ENCODE measurements at regions not wholly inside any gene's neighbourhood (a gene's known extent, or its start where the extent isn't known, plus 50 kb on each side); places are given as distances from the start of the nearest gene placed in this dataset.

GRCh38 chr2:133829450-133830020 lies 261.3 kb upstream of the NCKAP5 start:
- Histone ChIP-seq H3K36me3 (no peaks in the 10 kb centered on the region), H3K4me3 (no peak overlapping the region), H3K27ac (no peak overlapping the region), H3K27me3 (no peaks in the 10 kb centered on the region), H3K4me1 (no peaks in the 10 kb centered on the region), H3K9me3 (no peaks in the 10 kb centered on the region)
- DNase-seq, result no peak
- in situ Hi-C loops (cut with MboI; ENCODE audit: low pct_ligation_motif_present in 1 of 4, low pct_unique_long_range_greater_than_20kb in 1 of 4, low sequenced_read_pairs in 3 of 4) (loop anchor here in 1 of 4 donors (25.0 kb wide), 1 partner anchor 1292 kb away; no protein-coding TSS in a partner anchor), intact Hi-C loops (cut with DNase I; ENCODE audit: low total_unique reads) (no loop called here)
- WGBS, 2 donors (ENCODE audit: low coverage in 1 of 2), result 34 to 61% methylated on average over 3 of the region's 3 CpGs
- TF ChIP-seq EP300 (IDR thresholded peaks at IDR 0.05; ENCODE audit: low read depth) (no peak), POLR2A (IDR thresholded peaks at IDR 0.05) (no peak), CTCF (IDR thresholded peaks at IDR 0.05) (no peak), POLR2AphosphoS5 (IDR thresholded peaks at IDR 0.05) (no peak)

- Histone ChIP-seq H3K27ac (no peak overlapping the region), H3K27me3 (no peaks in the 10 kb centered on the region), H3K4me1 (no peaks in the 10 kb centered on the region), H3K36me3 (no peaks in the 10 kb centered on the region), H3K9me3 (no peaks in the 10 kb centered on the region), H3K4me3 (no peak overlapping the region)
- intact Hi-C loops (cut with DNase I; ENCODE audit: low total_unique reads) (no loop called here), in situ Hi-C loops (cut with MboI; ENCODE audit: low pct_ligation_motif_present in 1 of 4, low pct_unique_long_range_greater_than_20kb in 1 of 4, low sequenced_read_pairs in 3 of 4) (loop anchor here in 1 of 4 donors (25.0 kb wide), 1 partner anchor 1296 kb away; no protein-coding TSS in a partner anchor)
- WGBS, 2 donors (ENCODE audit: low coverage in 1 of 2), result 67 to 100% methylated on average over 1 of the region's 1 CpG
- TF ChIP-seq POLR2AphosphoS5 (IDR thresholded peaks at IDR 0.05) (no peak), CTCF (IDR thresholded peaks at IDR 0.05) (no peak), EP300 (IDR thresholded peaks at IDR 0.05; ENCODE audit: low read depth) (no peak), POLR2A (IDR thresholded peaks at IDR 0.05) (no peak)
- no peak for DNase-seq
These were observed 265.5 kb upstream of the NCKAP5 start for GRCh38 chr2:133833746-133834145.

- WGBS, 2 donors (ENCODE audit: low coverage in 1 of 2), result 79% methylated on average over 2 of the region's 2 CpGs; no CpG with 5 or more reads in 1 of the 2 donors
- Histone ChIP-seq H3K27me3 (no peaks in the 10 kb centered on the region), H3K27ac (no peak overlapping the region), H3K9me3 (no peaks in the 10 kb centered on the region), H3K4me1 (no peaks in the 10 kb centered on the region), H3K4me3 (no peak overlapping the region), H3K36me3 (no peaks in the 10 kb centered on the region)
- no peak for DNase-seq
- TF ChIP-seq CTCF (IDR thresholded peaks at IDR 0.05) (no peak), EP300 (IDR thresholded peaks at IDR 0.05; ENCODE audit: low read depth) (no peak), POLR2AphosphoS5 (IDR thresholded peaks at IDR 0.05) (no peak), POLR2A (IDR thresholded peaks at IDR 0.05) (no peak)
- intact Hi-C loops (cut with DNase I; ENCODE audit: low total_unique reads) (no loop called here), in situ Hi-C loops (cut with MboI; ENCODE audit: low pct_ligation_motif_present in 1 of 4, low pct_unique_long_range_greater_than_20kb in 1 of 4, low sequenced_read_pairs in 3 of 4) (loop anchor here in 1 of 4 donors (25.0 kb wide), 1 partner anchor 1299 kb away; no protein-coding TSS in a partner anchor)
These were observed 267.8 kb upstream of the NCKAP5 start for GRCh38 chr2:133835821-133836619.

GRCh38 chr2:133836691-133837345 lies 268.6 kb upstream of the NCKAP5 start:
- intact Hi-C loops (cut with DNase I; ENCODE audit: low total_unique reads) (no loop called here), in situ Hi-C loops (cut with MboI; ENCODE audit: low pct_ligation_motif_present in 1 of 4, low pct_unique_long_range_greater_than_20kb in 1 of 4, low sequenced_read_pairs in 3 of 4) (loop anchor here in 1 of 4 donors (25.0 kb wide), 1 partner anchor 1300 kb away; no protein-coding TSS in a partner anchor)
- no peak for DNase-seq
- TF ChIP-seq POLR2A (IDR thresholded peaks at IDR 0.05) (no peak), CTCF (IDR thresholded peaks at IDR 0.05) (no peak), POLR2AphosphoS5 (IDR thresholded peaks at IDR 0.05) (no peak), EP300 (IDR thresholded peaks at IDR 0.05; ENCODE audit: low read depth) (no peak)
- no peaks in the 10 kb centered on the region for H3K9me3 ChIP-seq
- H3K4me1 ChIP-seq, result no peaks in the 10 kb centered on the region
- no peak overlapping the region for H3K4me3 ChIP-seq
- 82% methylated on average over 11 of the region's 11 CpGs; no CpG with 5 or more reads in 1 of the 2 donors for WGBS, 2 donors (ENCODE audit: low coverage in 1 of 2)
- no peaks in the 10 kb centered on the region for H3K36me3 ChIP-seq
- no peak overlapping the region for H3K27ac ChIP-seq
- no peaks in the 10 kb centered on the region for H3K27me3 ChIP-seq
